Loucy (cell line): ENCODE measurements at regions not wholly inside any gene's neighbourhood (a gene's known extent, or its start where the extent isn't known, plus 50 kb on each side); places are given as distances from the start of the nearest gene placed in this dataset.

ENCODE experiments used
- H2AFZ ChIP-seq: fragments of 200-600 bp; sonication (generic); 2 replicates; pipeline ENCODE4 v1.6.0; 2016; ENCODE audit warnings: antibody characterized with exemption, mild to moderate bottlenecking, low read length, moderate library complexity
- H3F3A ChIP-seq: fragments of 200-600 bp; 2 replicates; pipeline ENCODE4 v1.6.0; 2016; ENCODE audit warnings: antibody characterized with exemption, low read depth, mild to moderate bottlenecking
- H3K27me3 ChIP-seq: fragments of 200-600 bp; sonication (generic); 2 replicates; pipeline ENCODE4 v1.6.1; 2014; ENCODE audit warnings: low read length, mild to moderate bottlenecking; ENCODE audit not compliant: insufficient read depth, poor library complexity, severe bottlenecking
- H3K36me3 ChIP-seq: fragments of 200-600 bp; sonication (generic); 2 replicates; pipeline ENCODE4 v1.6.1; 2016; ENCODE audit warnings: low read length; ENCODE audit not compliant: insufficient read depth
- H3K4me1 ChIP-seq: fragments of 200-600 bp; sonication (generic); 2 replicates; pipeline ENCODE4 v1.5.1; 2014; ENCODE audit warnings: low read length, mild to moderate bottlenecking; ENCODE audit not compliant: insufficient read depth, poor library complexity, severe bottlenecking
- H3K4me2 ChIP-seq: fragments of 200-600 bp; sonication (generic); 2 replicates; pipeline ENCODE4 v1.6.0; 2014; ENCODE audit warnings: antibody characterized with exemption, low read length, low read depth, mild to moderate bottlenecking; ENCODE audit not compliant: poor library complexity, severe bottlenecking
- H3K4me3 ChIP-seq: fragments of 200-600 bp; sonication (generic); 2 replicates; pipeline ENCODE4 v1.5.1; 2014; ENCODE audit warnings: low read length, mild to moderate bottlenecking, mixed read lengths; ENCODE audit not compliant: poor library complexity, severe bottlenecking
- H3K79me2 ChIP-seq: fragments of 200-600 bp; sonication (generic); 2 replicates; pipeline ENCODE4 v1.6.1; 2014; ENCODE audit warnings: low read length; ENCODE audit not compliant: insufficient read depth
- H3K9ac ChIP-seq: fragments of 200-600 bp; sonication (generic); 2 replicates; pipeline ENCODE4 v1.6.0; 2014; ENCODE audit warnings: mild to moderate bottlenecking, low read depth, low read length, moderate library complexity; ENCODE audit not compliant: poor library complexity, severe bottlenecking
- H3K9me2 ChIP-seq: fragments of 200-600 bp; sonication (generic); replicated peaks from 2 replicates; pipeline ENCODE4 v1.6.1; 2016; ENCODE audit warnings: low read depth, low read length, mixed read lengths
- H3K9me3 ChIP-seq: fragments of 200-600 bp; sonication (generic); 2 replicates; pipeline ENCODE4 v1.6.1; 2014; ENCODE audit warnings: mild to moderate bottlenecking, antibody characterized with exemption, low read length, low read depth; ENCODE audit not compliant: insufficient read depth
- H4K20me1 ChIP-seq: fragments of 200-600 bp; sonication (generic); 2 replicates; pipeline ENCODE4 v1.6.0; 2014; ENCODE audit warnings: antibody characterized with exemption, low read length, mild to moderate bottlenecking; ENCODE audit not compliant: insufficient read depth, poor library complexity, severe bottlenecking
- EZH2phosphoT487 ChIP-seq: fragments of 200-600 bp; IDR thresholded peaks from 2 replicates; pipeline ENCODE4 v1.6.1; 2018; ENCODE audit warnings: antibody characterized with exemption, mild to moderate bottlenecking, moderate library complexity, borderline replicate concordance
- TF ChIP-seq, protein P1 (sequence below): fragments of 200-600 bp; sonication (generic); conservative IDR thresholded peaks from 2 replicates; pipeline ENCODE4 v1.5.1; 2014; ENCODE audit warnings: mild to moderate bottlenecking, antibody characterized with exemption, low read length

DNA sequence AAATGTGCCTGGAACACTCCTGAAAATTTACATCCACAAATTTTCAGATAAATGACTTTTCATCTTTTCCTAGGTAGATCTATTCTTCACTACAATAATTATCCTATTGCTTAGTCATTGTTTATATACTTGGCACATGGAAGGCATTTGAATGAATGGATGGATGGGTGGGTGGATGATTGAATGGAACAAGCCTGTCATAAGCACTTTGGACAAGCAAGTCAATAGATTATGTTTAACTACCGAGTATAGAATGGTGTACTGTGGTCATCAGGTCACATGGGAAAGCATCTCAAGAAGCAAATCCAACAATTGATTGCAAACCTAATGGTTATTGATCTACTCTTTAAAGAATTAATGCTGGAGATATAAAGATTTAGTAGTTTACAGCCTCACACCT lies 114.4 kb upstream of the DMRTA1 start:
- Histone ChIP-seq H3K4me1 (no peaks in the 10 kb centered on the region), H3K9me3 (no peaks in the 10 kb centered on the region), H3K9ac (no peak overlapping the region), H2AFZ (no peak overlapping the region), H3F3A (no peaks in the 10 kb centered on the region), H3K36me3 (no peaks in the 10 kb centered on the region), H3K4me2 (no peak overlapping the region), H3K79me2 (no peaks in the 10 kb centered on the region), H3K27me3 (no peaks in the 10 kb centered on the region), H3K9me2 (no peaks in the 10 kb centered on the region), H3K4me3 (no peak overlapping the region), H4K20me1 (no peaks in the 10 kb centered on the region)
- no peak for TF ChIP-seq EZH2phosphoT487
- TF ChIP-seq, protein P1, sequence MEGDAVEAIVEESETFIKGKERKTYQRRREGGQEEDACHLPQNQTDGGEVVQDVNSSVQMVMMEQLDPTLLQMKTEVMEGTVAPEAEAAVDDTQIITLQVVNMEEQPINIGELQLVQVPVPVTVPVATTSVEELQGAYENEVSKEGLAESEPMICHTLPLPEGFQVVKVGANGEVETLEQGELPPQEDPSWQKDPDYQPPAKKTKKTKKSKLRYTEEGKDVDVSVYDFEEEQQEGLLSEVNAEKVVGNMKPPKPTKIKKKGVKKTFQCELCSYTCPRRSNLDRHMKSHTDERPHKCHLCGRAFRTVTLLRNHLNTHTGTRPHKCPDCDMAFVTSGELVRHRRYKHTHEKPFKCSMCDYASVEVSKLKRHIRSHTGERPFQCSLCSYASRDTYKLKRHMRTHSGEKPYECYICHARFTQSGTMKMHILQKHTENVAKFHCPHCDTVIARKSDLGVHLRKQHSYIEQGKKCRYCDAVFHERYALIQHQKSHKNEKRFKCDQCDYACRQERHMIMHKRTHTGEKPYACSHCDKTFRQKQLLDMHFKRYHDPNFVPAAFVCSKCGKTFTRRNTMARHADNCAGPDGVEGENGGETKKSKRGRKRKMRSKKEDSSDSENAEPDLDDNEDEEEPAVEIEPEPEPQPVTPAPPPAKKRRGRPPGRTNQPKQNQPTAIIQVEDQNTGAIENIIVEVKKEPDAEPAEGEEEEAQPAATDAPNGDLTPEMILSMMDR = no peak

DNA sequence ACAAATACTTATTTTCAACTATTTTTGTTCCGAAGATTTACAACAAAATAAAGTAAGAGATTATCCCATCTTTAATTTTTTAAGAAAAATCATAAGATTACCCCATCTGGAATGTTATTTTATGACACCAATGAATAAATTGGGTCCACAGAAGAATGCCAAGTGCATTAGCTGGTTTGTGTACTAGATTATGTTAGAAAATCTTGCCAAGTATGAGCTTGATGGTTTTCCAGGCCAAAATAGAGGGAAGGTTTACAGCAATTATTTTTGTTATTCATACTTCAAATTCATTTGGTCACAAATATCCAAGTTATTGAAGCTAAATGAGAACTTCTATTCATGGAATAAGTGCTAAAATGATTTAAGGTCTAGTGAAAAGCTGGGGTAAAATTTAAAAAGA lies 109.4 kb upstream of the DMRTA1 start:
- TF ChIP-seq EZH2phosphoT487 = no peak
- TF ChIP-seq, protein P1 = no peak
- Histone ChIP-seq H3K79me2 (no peaks in the 10 kb centered on the region), H3K4me2 (no peak overlapping the region), H3K4me3 (no peak overlapping the region), H3K9ac (no peak overlapping the region), H4K20me1 (no peaks in the 10 kb centered on the region), H3K9me3 (no peaks in the 10 kb centered on the region), H3F3A (no peaks in the 10 kb centered on the region), H3K4me1 (no peaks in the 10 kb centered on the region), H3K9me2 (no peaks in the 10 kb centered on the region), H3K27me3 (no peaks in the 10 kb centered on the region), H2AFZ (no peak overlapping the region), H3K36me3 (no peaks in the 10 kb centered on the region)

DNA sequence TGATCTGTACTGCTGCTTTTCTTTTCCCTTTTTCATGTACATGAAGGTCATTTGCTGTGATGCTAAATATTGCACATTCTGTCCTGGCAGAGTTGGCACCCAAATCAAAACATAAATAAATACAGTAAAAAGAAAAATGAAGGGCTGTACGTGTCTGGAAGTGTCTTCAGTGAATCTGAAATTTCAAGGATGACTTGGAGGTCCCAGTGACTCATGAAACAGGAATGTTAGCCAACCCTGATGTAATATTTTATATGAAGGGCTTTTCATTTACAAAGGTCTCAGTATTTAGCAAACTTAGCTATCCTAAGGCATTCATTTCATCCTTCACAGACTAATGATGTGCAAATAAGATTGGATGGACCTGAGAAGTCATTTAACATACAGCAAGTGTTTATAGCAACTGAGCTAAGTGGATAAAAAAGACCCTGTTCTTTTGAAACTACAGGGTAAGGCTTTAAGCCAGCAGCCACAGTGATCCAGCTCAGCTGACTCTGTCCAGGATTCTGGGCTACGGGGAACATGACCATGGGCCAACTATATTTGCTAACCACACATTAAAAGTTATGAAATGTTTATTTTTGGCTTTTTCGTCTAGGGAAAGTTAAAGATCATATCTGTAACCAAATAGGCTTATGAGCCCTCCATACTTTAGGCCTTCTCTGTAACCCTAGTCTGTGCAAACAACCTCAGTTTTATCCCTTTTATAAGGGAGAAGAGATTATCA lies 104.0 kb upstream of the DMRTA1 start:
- Histone ChIP-seq H3K4me2 (no peak overlapping the region), H3K9ac (no peak overlapping the region), H3K27me3 (no peaks in the 10 kb centered on the region), H2AFZ (no peak overlapping the region), H3K36me3 (no peaks in the 10 kb centered on the region), H3F3A (no peaks in the 10 kb centered on the region), H3K4me1 (no peaks in the 10 kb centered on the region), H3K9me3 (no peaks in the 10 kb centered on the region), H4K20me1 (no peaks in the 10 kb centered on the region), H3K4me3 (no peak overlapping the region), H3K9me2 (no peaks in the 10 kb centered on the region), H3K79me2 (no peaks in the 10 kb centered on the region)
- no peak for TF ChIP-seq EZH2phosphoT487
- TF ChIP-seq, protein P1 = no peak
